H9 (cell line): ENCODE measurements at regions not wholly inside any gene's neighbourhood (a gene's known extent, or its start where the extent isn't known, plus 50 kb on each side); places are given as distances from the start of the nearest gene placed in this dataset.

Source experiments
- DNase-seq: peaks from one replicate; pipeline ENCODE4 v3.0.0-alpha.2; 2017
- H2AFZ ChIP-seq: one replicate; pipeline ENCODE4 v1.6.1; 2013; ENCODE audit warnings: mild to moderate bottlenecking, low read length, control low read depth, moderate library complexity
- H2AK5ac ChIP-seq: 2 replicates; pipeline ENCODE4 v1.6.1; 2013; ENCODE audit warnings: low read length, control low read depth, mixed read lengths; ENCODE audit not compliant: insufficient read length
- H2BK120ac ChIP-seq: one replicate; pipeline ENCODE4 v1.6.1; 2013; ENCODE audit warnings: low read depth, mild to moderate bottlenecking, low read length, control low read depth, inconsistent platforms; ENCODE audit not compliant: poor library complexity, severe bottlenecking
- H2BK12ac ChIP-seq: 2 replicates; pipeline ENCODE4 v1.6.1; 2013; ENCODE audit warnings: low read length, control low read depth, mixed read lengths, low read depth; ENCODE audit not compliant: insufficient read length
- H2BK15ac ChIP-seq: 2 replicates; pipeline ENCODE4 v1.6.1; 2013; ENCODE audit warnings: low read depth, low read length, control low read depth
- H2BK20ac ChIP-seq: one replicate; pipeline ENCODE4 v1.6.1; 2013; ENCODE audit warnings: low read depth, mild to moderate bottlenecking, low read length, control low read depth, inconsistent platforms; ENCODE audit not compliant: poor library complexity, severe bottlenecking
- H2BK5ac ChIP-seq: 2 replicates; pipeline ENCODE4 v1.6.1; 2013; ENCODE audit warnings: low read length, control low read depth, mixed read lengths; ENCODE audit not compliant: insufficient read length
- H3K14ac ChIP-seq: 2 replicates; pipeline ENCODE4 v1.6.1; 2013; ENCODE audit warnings: low read length, control low read depth; ENCODE audit not compliant: insufficient read depth
- H3K18ac ChIP-seq: 2 replicates; pipeline ENCODE4 v1.6.1; 2013; ENCODE audit warnings: low read depth, mild to moderate bottlenecking, mixed read lengths, low read length, control low read depth; ENCODE audit not compliant: insufficient read length
- H3K23ac ChIP-seq: 2 replicates; pipeline ENCODE4 v1.6.1; 2013; ENCODE audit warnings: low read length, control low read depth, mixed read lengths, low read depth; ENCODE audit not compliant: insufficient read length
- H3K23me2 ChIP-seq: 2 replicates; pipeline ENCODE4 v1.6.1; 2013; ENCODE audit warnings: low read depth, mild to moderate bottlenecking, mixed read lengths, low read length, control low read depth; ENCODE audit not compliant: insufficient read length, poor library complexity, severe bottlenecking
- H3K27ac ChIP-seq: 2 replicates; pipeline ENCODE4 v1.5.1; 2013; ENCODE audit warnings: low read length, control low read depth, mixed read lengths, low read depth; ENCODE audit not compliant: insufficient read length
- H3K27me3 ChIP-seq: 2 replicates; pipeline ENCODE4 v1.6.1; 2013; ENCODE audit warnings: low read length, control low read depth, inconsistent platforms; ENCODE audit not compliant: insufficient read depth
- H3K4ac ChIP-seq: 2 replicates; pipeline ENCODE4 v1.6.1; 2013; ENCODE audit warnings: low read depth, mild to moderate bottlenecking, control low read depth, inconsistent platforms, low read length, moderate library complexity
- H3K4me1 ChIP-seq: 2 replicates; pipeline ENCODE4 v1.6.1; 2013; ENCODE audit warnings: low read length, control low read depth, inconsistent platforms; ENCODE audit not compliant: insufficient read depth
- H3K4me2 ChIP-seq: 2 replicates; pipeline ENCODE4 v1.6.1; 2013; ENCODE audit warnings: low read length, control low read depth, mixed read lengths; ENCODE audit not compliant: insufficient read length, insufficient read depth
- H3K56ac ChIP-seq: 2 replicates; pipeline ENCODE4 v1.6.1; 2013; ENCODE audit warnings: low read depth, mild to moderate bottlenecking, mixed read lengths, low read length, control low read depth; ENCODE audit not compliant: insufficient read length
- H3K79me1 ChIP-seq: 2 replicates; pipeline ENCODE4 v1.6.1; 2013; ENCODE audit warnings: low read depth, mild to moderate bottlenecking, moderate library complexity, low read length, control low read depth, inconsistent platforms; ENCODE audit not compliant: insufficient read depth, poor library complexity, severe bottlenecking
- H3K79me2 ChIP-seq: 2 replicates; pipeline ENCODE4 v1.6.1; 2013; ENCODE audit warnings: low read length, control low read depth, inconsistent platforms; ENCODE audit not compliant: insufficient read depth
- H3K9ac ChIP-seq: 2 replicates; pipeline ENCODE4 v1.6.1; 2013; ENCODE audit warnings: low read length, control low read depth, mixed read lengths; ENCODE audit not compliant: insufficient read length; ENCODE audit errors: extremely low read depth
- H3K9me3 ChIP-seq: one replicate; pipeline ENCODE4 v1.6.1; 2013; ENCODE audit warnings: low read depth, low read length, inconsistent platforms; ENCODE audit not compliant: control insufficient read depth
- H3T11ph ChIP-seq: one replicate; pipeline ENCODE4 v1.6.1; 2013; ENCODE audit warnings: mild to moderate bottlenecking, low read length, control low read depth, inconsistent platforms
- H4K20me1 ChIP-seq: one replicate; pipeline ENCODE4 v1.6.1; 2013; ENCODE audit not compliant: control insufficient read depth, insufficient read length, insufficient read depth
- H4K5ac ChIP-seq: 2 replicates; pipeline ENCODE4 v1.6.1; 2013; ENCODE audit warnings: low read depth, mild to moderate bottlenecking, mixed read lengths, low read length, control low read depth; ENCODE audit not compliant: insufficient read length
- H4K8ac ChIP-seq: replicated peaks from 2 replicates; pipeline ENCODE4 v1.6.1; 2013; ENCODE audit warnings: low read length, control low read depth, mixed read lengths, low read depth; ENCODE audit not compliant: insufficient read length
- H4K91ac ChIP-seq: 2 replicates; pipeline ENCODE4 v1.6.1; 2013; ENCODE audit warnings: low read depth, mild to moderate bottlenecking, moderate library complexity, mixed read lengths, low read length, control low read depth; ENCODE audit not compliant: insufficient read length
- H3K27ac Mint-ChIP-seq, 3 experiments: 2 replicates in 2 of 3; 3 replicates in 1 of 3; pipeline ENCODE4 v1.8.0; 2020 to 2021; ENCODE audit warnings: mixed read lengths in 3 of 3, mild to moderate bottlenecking in 1 of 3, moderate library complexity in 1 of 3
- H3K27me3 Mint-ChIP-seq: 2 replicates; pipeline ENCODE4 v1.8.0; 2021; ENCODE audit warnings: low read depth, mild to moderate bottlenecking, moderate library complexity, mixed read lengths
- H3K36me3 Mint-ChIP-seq, 3 experiments: 2 replicates in 2 of 3; 3 replicates in 1 of 3; pipeline ENCODE4 v1.8.0; 2020 to 2021; ENCODE audit warnings: low read depth in 3 of 3, mixed read lengths in 3 of 3; ENCODE audit not compliant: insufficient read depth in 1 of 3
- H3K4me1 Mint-ChIP-seq, 2 experiments: 2 replicates each; pipeline ENCODE4 v1.8.0; 2020; ENCODE audit warnings: mixed read lengths in 2 of 2
- H3K4me3 Mint-ChIP-seq, 2 experiments: 2 replicates in 1 of 2; 3 replicates in 1 of 2; pipeline ENCODE4 v1.8.0; 2020 to 2021; ENCODE audit warnings: mild to moderate bottlenecking in 2 of 2, mixed read lengths in 2 of 2, moderate library complexity in 1 of 2
- H3K9me3 Mint-ChIP-seq, 2 experiments: 2 replicates in 1 of 2; 3 replicates in 1 of 2; pipeline ENCODE4 v1.8.0; 2020; ENCODE audit warnings: mild to moderate bottlenecking in 2 of 2, mixed read lengths in 2 of 2, moderate library complexity in 1 of 2
- CTCF ChIP-seq: fragments of 200-600 bp; sonication (generic); conservative IDR thresholded peaks from 3 replicates; pipeline ENCODE4 v1.8.0; 2021; ENCODE audit warnings: antibody characterized with exemption, mild to moderate bottlenecking
- WGBS: extraction: QIAGEN DNeasy Blood & Tissue Kit; methylation state at CpG from one replicate; pipeline ENCODE4 v1.1.7; 2013; ENCODE audit warnings: missing lambda C conversion rate, low lambda C conversion rate, mixed read lengths; ENCODE audit not compliant: insufficient read length; ENCODE audit errors: extremely low coverage; 5-methylcytosine and 5-hydroxymethylcytosine counted together

GRCh38 chr7:110507369-110507768, 583.6 kb upstream of the LRRN3 start:
- Histone ChIP-seq H3K79me1 (no peaks in the 10 kb centered on the region), H2BK15ac (no peak overlapping the region), H2BK120ac (no peak overlapping the region), H3K4me1 (no peaks in the 10 kb centered on the region), H3K4ac (no peak overlapping the region), H2BK12ac (no peak overlapping the region), H3T11ph (no peak overlapping the region), H4K5ac (no peak overlapping the region), H3K9ac (no peak overlapping the region), H3K27ac (no peak overlapping the region), H3K56ac (no peak overlapping the region), H2BK5ac (no peak overlapping the region), H3K4me2 (no peak overlapping the region), H2AK5ac (no peak overlapping the region), H3K23me2 (no peaks in the 10 kb centered on the region), H3K23ac (no peak overlapping the region), H2AFZ (no peak overlapping the region), H4K8ac (no peak overlapping the region), H3K14ac (no peak overlapping the region), H3K79me2 (no peaks in the 10 kb centered on the region), H4K91ac (no peak overlapping the region), H3K27me3 (no peaks in the 10 kb centered on the region), H3K9me3 (no peaks in the 10 kb centered on the region), H2BK20ac (no peak overlapping the region), H3K18ac (no peak overlapping the region), H4K20me1 (no peaks in the 10 kb centered on the region)
- H3K4me1 Mint-ChIP-seq, result peaks cover 3 to 4% of the 10 kb centered on the region in 2 experiments
- H3K27ac Mint-ChIP-seq, result no peak overlapping the region
- no peaks in the 10 kb centered on the region for H3K9me3 Mint-ChIP-seq
- H3K27me3 Mint-ChIP-seq, result no peaks in the 10 kb centered on the region
- DNase-seq, result no peak
- H3K4me3 Mint-ChIP-seq, result no peak overlapping the region
- no peak for TF ChIP-seq CTCF
- no peaks in the 10 kb centered on the region for H3K36me3 Mint-ChIP-seq
- no CpG with 5 or more reads among the region's 1 CpG for WGBS
